GM23248 (cell line): ENCODE measurements at regions not wholly inside any gene's neighbourhood (a gene's known extent, or its start where the extent isn't known, plus 50 kb on each side); places are given as distances from the start of the nearest gene placed in this dataset.

Experiments
- DNase-seq: peaks from one replicate; pipeline ENCODE4 v3.0.0-alpha.2; 2015
- H2AFZ ChIP-seq: fragments of 200-600 bp; sonication (generic); 2 replicates; pipeline ENCODE4 v1.6.1; 2016; ENCODE audit warnings: antibody characterized with exemption
- H3F3A ChIP-seq: fragments of 200-600 bp; sonication (generic); 2 replicates; pipeline ENCODE4 v1.6.1; 2016; ENCODE audit warnings: mild to moderate bottlenecking, antibody characterized with exemption, mixed run types; ENCODE audit not compliant: insufficient read depth
- H3K27ac ChIP-seq: fragments of 200-600 bp; sonication (generic); 2 replicates; pipeline ENCODE4 v1.5.1; 2016; ENCODE audit warnings: mild to moderate bottlenecking
- H3K27me3 ChIP-seq: fragments of 200-600 bp; sonication (generic); replicated peaks from 2 replicates; pipeline ENCODE4 v1.6.1; 2016; ENCODE audit warnings: mild to moderate bottlenecking; ENCODE audit not compliant: insufficient read depth
- H3K36me3 ChIP-seq: fragments of 200-600 bp; sonication (generic); 2 replicates; pipeline ENCODE4 v1.6.1; 2016; ENCODE audit warnings: low read depth, mild to moderate bottlenecking
- H3K4me1 ChIP-seq: fragments of 200-600 bp; sonication (generic); 2 replicates; pipeline ENCODE4 v1.6.1; 2016; ENCODE audit warnings: mild to moderate bottlenecking; ENCODE audit not compliant: insufficient read depth
- H3K4me2 ChIP-seq: fragments of 200-600 bp; sonication (generic); one replicate; pipeline ENCODE4 v1.6.1; 2016; ENCODE audit warnings: mild to moderate bottlenecking; ENCODE audit not compliant: unreplicated experiment
- H3K4me3 ChIP-seq: fragments of 200-600 bp; sonication (generic); 2 replicates; pipeline ENCODE4 v1.5.1; 2016; ENCODE audit warnings: mild to moderate bottlenecking
- H3K79me2 ChIP-seq: fragments of 200-600 bp; sonication (generic); 2 replicates; pipeline ENCODE4 v1.6.1; 2016; ENCODE audit warnings: mild to moderate bottlenecking; ENCODE audit not compliant: insufficient read depth
- H3K9ac ChIP-seq: fragments of 200-600 bp; sonication (generic); 2 replicates; pipeline ENCODE4 v1.6.1; 2016; ENCODE audit warnings: mild to moderate bottlenecking
- H3K9me2 ChIP-seq: fragments of 200-600 bp; sonication (generic); 2 replicates; pipeline ENCODE4 v1.6.1; 2016; ENCODE audit warnings: mixed run types, mild to moderate bottlenecking, moderate library complexity; ENCODE audit not compliant: insufficient read depth
- H3K9me3 ChIP-seq: fragments of 200-600 bp; sonication (generic); one replicate; pipeline ENCODE4 v1.6.1; 2017; ENCODE audit warnings: low read depth
- H4K20me1 ChIP-seq: fragments of 200-600 bp; sonication (generic); 2 replicates; pipeline ENCODE4 v1.6.0; 2016; ENCODE audit not compliant: insufficient read depth
- EZH2 ChIP-seq: fragments of 200-600 bp; sonication (generic); IDR thresholded peaks from 2 replicates; pipeline ENCODE4 v1.6.1; 2018; ENCODE audit warnings: antibody characterized with exemption, mild to moderate bottlenecking; ENCODE audit not compliant: insufficient read depth, poor library complexity, severe bottlenecking
- EZH2phosphoT487 ChIP-seq: fragments of 200-600 bp; sonication (generic); IDR thresholded peaks from 2 replicates; pipeline ENCODE4 v1.6.1; 2018; ENCODE audit warnings: antibody characterized with exemption, moderate library complexity, mild to moderate bottlenecking, low read depth; ENCODE audit not compliant: insufficient read depth
- WGBS, 2 experiments: methylation state at CpG; one replicate each; pipeline ENCODE4 v1.1.6; 2015 to 2017; ENCODE audit warnings: low lambda C conversion rate in 2 of 2, low coverage in 1 of 2; ENCODE audit errors: missing lambda C conversion rate in 2 of 2; 5-methylcytosine and 5-hydroxymethylcytosine counted together
- in situ Hi-C: fragments of 300-500 bp; cut with MboI; formaldehyde crosslinking; loops from 2 replicates; pipeline ENCODE4 v1.15.0; 2020

GRCh38 chr4:157992038-157992705 is 180.7 kb downstream of the GASK1B start:
- Histone ChIP-seq H3K4me1 (peaks cover 8% of the 10 kb centered on the region), H3K27me3 (no peaks in the 10 kb centered on the region), H3K27ac (no peak overlapping the region), H3K9ac (peak overlapping the region; percentile 66), H3K36me3 (no peaks in the 10 kb centered on the region), H3F3A (no peaks in the 10 kb centered on the region), H3K4me3 (peak overlapping the region; percentile 79), H3K79me2 (no peaks in the 10 kb centered on the region), H3K9me3 (no peaks in the 10 kb centered on the region), H2AFZ (peak overlapping the region; percentile 92), H3K4me2 (peak overlapping the region; percentile 92), H4K20me1 (no peaks in the 10 kb centered on the region), H3K9me2 (no peaks in the 10 kb centered on the region)
- peak; percentile 78 for DNase-seq
- TF ChIP-seq EZH2phosphoT487 (no peak), EZH2 (no peak)
- in situ Hi-C loops, result loop anchor here (10.0 kb wide), 1 partner anchor 173 kb away; no protein-coding TSS in a partner anchor
- 0 to 2% methylated on average over 6 of the region's 6 CpGs for WGBS, 2 experiments

GRCh38 chr4:157988641-157989040 is 184.2 kb downstream of the GASK1B start:
- no peak for DNase-seq
- no peak overlapping the region for H3K4me2 ChIP-seq
- H3K79me2 ChIP-seq, result no peaks in the 10 kb centered on the region
- no peak overlapping the region for H2AFZ ChIP-seq
- peaks cover 8% of the 10 kb centered on the region for H3K4me1 ChIP-seq
- no peaks in the 10 kb centered on the region for H3K9me3 ChIP-seq
- WGBS, 2 experiments, result 84 to 85% methylated on average over 2 of the region's 2 CpGs
- H3K36me3 ChIP-seq, result no peaks in the 10 kb centered on the region
- H3K4me3 ChIP-seq, result no peak overlapping the region
- no peak overlapping the region for H3K27ac ChIP-seq
- H3K9ac ChIP-seq, result no peak overlapping the region
- no peak for TF ChIP-seq EZH2phosphoT487
- TF ChIP-seq EZH2, result no peak
- H4K20me1 ChIP-seq, result no peaks in the 10 kb centered on the region
- H3K9me2 ChIP-seq, result no peaks in the 10 kb centered on the region
- in situ Hi-C loops, result no loop called here
- no peaks in the 10 kb centered on the region for H3F3A ChIP-seq
- H3K27me3 ChIP-seq, result no peaks in the 10 kb centered on the region

- no peak overlapping the region for H3K27ac ChIP-seq
- WGBS, 2 experiments, result 46 to 64% methylated on average over 4 of the region's 4 CpGs
- H3K4me2 ChIP-seq, result no peak overlapping the region
- H3K27me3 ChIP-seq, result no peaks in the 10 kb centered on the region
- no peaks in the 10 kb centered on the region for H3K36me3 ChIP-seq
- no peaks in the 10 kb centered on the region for H3F3A ChIP-seq
- no peak overlapping the region for H2AFZ ChIP-seq
- no peaks in the 10 kb centered on the region for H3K9me2 ChIP-seq
- in situ Hi-C loops, result no loop called here
- no peak for DNase-seq
- no peak overlapping the region for H3K9ac ChIP-seq
- H3K4me3 ChIP-seq, result no peak overlapping the region
- no peaks in the 10 kb centered on the region for H3K79me2 ChIP-seq
- no peaks in the 10 kb centered on the region for H4K20me1 ChIP-seq
- H3K9me3 ChIP-seq, result no peaks in the 10 kb centered on the region
- TF ChIP-seq EZH2phosphoT487 (no peak), EZH2 (no peak)
- H3K4me1 ChIP-seq, result no peaks in the 10 kb centered on the region
Observed at GRCh38 chr4:157984285-157984911, 188.4 kb downstream of the GASK1B start.

GRCh38 chr4:157983300-157983699 is 189.5 kb downstream of the GASK1B start:
- in situ Hi-C loops, result no loop called here

More at GRCh38 chr4:157983300-157983699, 189.5 kb downstream of the GASK1B start:
- Histone ChIP-seq H3K9ac (no peak overlapping the region), H3F3A (no peaks in the 10 kb centered on the region), H3K9me3 (no peaks in the 10 kb centered on the region), H3K27ac (no peak overlapping the region), H3K9me2 (no peaks in the 10 kb centered on the region), H3K4me1 (no peaks in the 10 kb centered on the region), H3K27me3 (no peaks in the 10 kb centered on the region), H3K4me3 (no peak overlapping the region), H2AFZ (no peak overlapping the region), H3K36me3 (no peaks in the 10 kb centered on the region), H3K4me2 (no peak overlapping the region), H3K79me2 (no peaks in the 10 kb centered on the region), H4K20me1 (no peaks in the 10 kb centered on the region)
- DNase-seq, result peak; percentile 6
- WGBS, 2 experiments, result 65 to 69% methylated on average over 6 of the region's 6 CpGs
- TF ChIP-seq EZH2, result no peak
- TF ChIP-seq EZH2phosphoT487, result no peak
